ENCODE measurements at regions not wholly inside any gene's neighbourhood (a gene's known extent, or its start where the extent isn't known, plus 50 kb on each side); places are given as distances from the start of the nearest gene placed in this dataset.

DNA sequence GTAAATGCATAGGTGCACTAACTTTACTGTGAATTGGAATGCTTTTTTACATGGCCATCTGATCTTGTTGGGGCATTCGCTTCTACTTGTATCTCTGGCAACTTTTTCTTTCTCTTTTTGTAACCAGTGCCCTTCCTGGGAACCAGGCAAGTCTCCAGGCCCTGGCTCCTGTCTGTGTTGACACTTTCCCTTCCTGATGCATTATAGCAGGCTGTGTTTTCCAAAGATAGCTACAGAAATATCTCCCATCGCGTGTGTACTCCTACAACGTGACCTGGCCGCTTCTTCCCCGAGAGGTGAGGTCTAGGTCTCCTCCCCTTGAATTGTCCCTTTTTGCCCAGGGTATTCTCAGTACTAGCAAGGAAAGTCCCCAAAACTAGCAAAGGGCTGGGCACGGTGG, 81.1 kb upstream of the SPIN1 start:
- Mint-ChIP-seq H3K4me1 (peaks cover 56% of the 10 kb centered on the region), H3K9me3 (no peaks in the 10 kb centered on the region), H3K27ac (peak overlapping the region; percentile 28), H3K4me3 (no peak overlapping the region), H3K36me3 (peaks cover 3% of the 10 kb centered on the region), H3K27me3 (peaks cover 6% of the 10 kb centered on the region)
- no peak for DNase-seq
- POLR2A ChIA-PET = interaction anchor here (1.8 kb wide), 1 partner anchor 1216 kb away, joined by 3 read pairs; no protein-coding TSS in a partner anchor
- ATAC-seq (ENCODE audit: low read depth) = no peak

- DNase-seq = peak; percentile 51
- peaks cover 42% of the 10 kb centered on the region for H3K4me1 Mint-ChIP-seq
- POLR2A ChIA-PET = interaction anchor here (0.6 to 3.1 kb wide), 8 partner anchors 10 to 1006 kb away, joined by 3 to 33 read pairs (median 6); no protein-coding TSS in a partner anchor
- peaks cover 6% of the 10 kb centered on the region for H3K27me3 Mint-ChIP-seq
- H3K4me3 Mint-ChIP-seq = peak overlapping the region; percentile 86
- peaks cover 2% of the 10 kb centered on the region for H3K9me3 Mint-ChIP-seq
- peak; percentile 94 for ATAC-seq (ENCODE audit: low read depth)
- peaks cover 5% of the 10 kb centered on the region for H3K36me3 Mint-ChIP-seq
- peak overlapping the region; percentile 97 for H3K27ac Mint-ChIP-seq
Measured at GRCh38 chr9:88303721-88304451, 84.4 kb upstream of the SPIN1 start.

- ATAC-seq (ENCODE audit: low read depth) (no peak), DNase-seq (no peak)
- Mint-ChIP-seq H3K36me3 (peaks cover 8% of the 10 kb centered on the region), H3K9me3 (peaks cover 2% of the 10 kb centered on the region), H3K27ac (peak overlapping the region; percentile 97), H3K27me3 (peaks cover 9% of the 10 kb centered on the region), H3K4me1 (peaks cover 38% of the 10 kb centered on the region), H3K4me3 (peak overlapping the region; percentile 86)
- POLR2A ChIA-PET = interaction anchor here (0.8 to 1.9 kb wide), 3 partner anchors 9 to 22 kb away, joined by 3 to 9 read pairs (median 4); no protein-coding TSS in a partner anchor
Measured at GRCh38 chr9:88302579-88303324, 85.5 kb upstream of the SPIN1 start.

DNA sequence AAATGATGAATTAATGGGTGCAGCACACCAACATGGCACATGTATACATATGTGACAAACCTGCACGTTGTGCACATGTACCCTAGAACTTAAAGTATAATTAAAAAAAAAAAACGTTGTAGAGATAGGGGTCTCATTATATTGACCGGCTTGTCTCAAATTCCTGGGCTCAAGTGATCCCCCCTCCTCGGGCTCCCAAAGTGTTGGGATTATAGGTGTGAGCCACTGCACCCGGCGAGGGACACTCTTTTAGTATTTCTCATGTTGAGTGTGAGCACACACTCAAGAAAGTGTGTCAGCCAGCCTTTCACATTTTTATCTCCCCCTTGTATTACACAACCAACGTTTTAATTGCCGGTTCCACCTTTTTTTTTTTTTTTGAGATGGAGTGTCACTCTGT, 87.7 kb upstream of the SPIN1 start:
- POLR2A ChIA-PET = no interaction called here
- no peak for DNase-seq
- peaks cover 28% of the 10 kb centered on the region for H3K4me1 Mint-ChIP-seq
- no peak overlapping the region for H3K4me3 Mint-ChIP-seq
- no peak for ATAC-seq (ENCODE audit: low read depth)
- H3K9me3 Mint-ChIP-seq = peaks cover 5% of the 10 kb centered on the region
- no peak overlapping the region for H3K27ac Mint-ChIP-seq
- peaks cover 13% of the 10 kb centered on the region for H3K27me3 Mint-ChIP-seq
- H3K36me3 Mint-ChIP-seq = peaks cover 8% of the 10 kb centered on the region

DNA sequence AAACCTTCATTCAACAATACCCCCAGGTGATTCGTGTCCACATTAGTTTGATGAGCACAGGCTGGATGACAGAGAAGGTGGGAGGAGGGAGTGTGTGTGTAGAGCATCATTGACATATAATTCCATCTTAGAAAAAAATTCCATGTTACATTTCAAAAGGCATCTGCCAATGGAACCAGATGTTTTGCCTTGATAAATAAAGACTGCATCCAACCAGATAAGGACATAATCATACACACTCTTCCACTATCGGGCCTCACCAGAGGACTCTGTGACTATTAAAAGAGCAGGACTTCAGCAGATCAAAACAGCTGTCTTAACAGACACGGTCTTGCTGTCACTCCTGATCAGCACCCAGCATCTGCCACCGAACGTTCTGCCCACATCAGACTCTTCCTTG, 96.4 kb upstream of the SPIN1 start:
- Mint-ChIP-seq H3K27me3 (peaks cover 4% of the 10 kb centered on the region), H3K36me3 (peaks cover 2% of the 10 kb centered on the region), H3K4me1 (peaks cover 1% of the 10 kb centered on the region), H3K9me3 (peaks cover 4% of the 10 kb centered on the region), H3K4me3 (no peak overlapping the region), H3K27ac (no peak overlapping the region)
- no peak for DNase-seq
- POLR2A ChIA-PET = no interaction called here
- ATAC-seq (ENCODE audit: low read depth) = no peak

DNA sequence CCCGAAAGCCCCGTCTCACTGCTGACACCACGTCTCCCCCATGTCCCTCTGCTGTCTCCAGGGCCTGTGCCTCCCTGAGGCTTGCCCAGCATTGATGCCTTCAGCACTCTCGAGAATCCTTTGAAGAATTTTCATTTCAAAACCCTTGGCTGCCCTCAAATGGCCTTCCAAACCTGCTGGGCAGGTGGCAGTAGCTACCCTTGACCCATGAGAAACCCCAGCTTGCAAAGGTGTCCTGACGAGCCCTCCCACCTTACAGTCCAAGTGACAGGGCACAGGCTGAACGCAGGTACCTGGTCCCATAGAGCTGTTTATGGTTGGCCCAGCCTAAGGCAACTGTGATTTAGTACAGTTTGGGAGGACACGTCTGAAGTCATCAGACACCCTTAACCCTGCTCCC, 97.2 kb upstream of the SPIN1 start:
- no peak overlapping the region for H3K27ac Mint-ChIP-seq
- no peak overlapping the region for H3K4me3 Mint-ChIP-seq
- H3K4me1 Mint-ChIP-seq = peaks cover 1% of the 10 kb centered on the region

DNA sequence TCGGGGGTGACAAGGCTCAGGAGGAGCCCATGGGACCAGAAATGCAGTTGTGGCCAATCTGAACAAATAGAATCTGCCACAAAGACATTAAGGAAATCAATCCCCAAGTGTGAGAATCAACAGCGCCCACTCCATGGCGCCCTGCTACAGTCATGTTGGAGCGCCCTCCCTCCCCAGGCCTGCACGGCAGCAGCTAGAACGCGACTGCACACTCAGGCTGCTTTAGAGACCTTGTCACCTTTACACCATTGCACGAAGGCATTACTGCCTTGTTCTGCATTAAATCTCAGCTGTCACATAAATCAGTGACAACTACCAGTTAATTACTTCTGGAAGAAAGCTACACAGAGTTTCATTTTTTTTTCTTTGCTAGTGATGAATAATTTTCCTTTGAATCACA, 98.7 kb upstream of the SPIN1 start:
- POLR2A ChIA-PET = no interaction called here

More for the DNA sequence above, 97.2 kb upstream of the SPIN1 start:
- H3K27me3 Mint-ChIP-seq = peaks cover 4% of the 10 kb centered on the region
- H3K9me3 Mint-ChIP-seq = peaks cover 4% of the 10 kb centered on the region
- ATAC-seq (ENCODE audit: low read depth) (no peak), DNase-seq (no peak)
- POLR2A ChIA-PET = no interaction called here
- H3K36me3 Mint-ChIP-seq = peaks cover 2% of the 10 kb centered on the region

DNA sequence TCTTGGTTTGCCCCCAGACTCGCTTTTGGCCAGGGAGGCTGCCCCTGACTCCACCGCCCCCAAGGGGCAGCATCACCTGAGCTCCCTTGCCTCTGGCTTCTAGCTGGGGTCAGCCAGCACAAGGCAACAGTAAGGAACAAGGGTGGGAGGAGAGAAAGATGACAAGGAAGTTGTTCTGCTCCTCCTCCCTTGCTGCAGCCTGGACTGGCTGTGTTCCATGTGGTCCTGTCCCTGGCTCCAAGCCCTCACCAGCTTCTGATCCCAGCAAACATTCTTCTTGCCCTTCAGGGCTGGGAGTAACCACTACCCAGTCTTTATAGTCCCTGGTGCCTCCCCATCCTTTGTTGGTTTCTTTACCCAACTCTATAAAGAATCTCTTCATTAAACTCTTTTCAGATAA, 100.3 kb upstream of the SPIN1 start:
- Mint-ChIP-seq H3K4me1 (peaks cover 3% of the 10 kb centered on the region), H3K4me3 (no peak overlapping the region), H3K27me3 (peaks cover 4% of the 10 kb centered on the region), H3K27ac (no peak overlapping the region), H3K36me3 (peaks cover 14% of the 10 kb centered on the region), H3K9me3 (peaks cover 15% of the 10 kb centered on the region)
- DNase-seq (no peak), ATAC-seq (ENCODE audit: low read depth) (no peak)
- POLR2A ChIA-PET = no interaction called here

More for the DNA sequence above, 98.7 kb upstream of the SPIN1 start:
- H3K4me1 Mint-ChIP-seq = peaks cover 1% of the 10 kb centered on the region
- H3K4me3 Mint-ChIP-seq = no peak overlapping the region
- H3K36me3 Mint-ChIP-seq = peaks cover 10% of the 10 kb centered on the region
- peaks cover 9% of the 10 kb centered on the region for H3K9me3 Mint-ChIP-seq
- H3K27me3 Mint-ChIP-seq = peaks cover 4% of the 10 kb centered on the region
- H3K27ac Mint-ChIP-seq = no peak overlapping the region
- ATAC-seq (ENCODE audit: low read depth) = no peak
- no peak for DNase-seq

GRCh38 chr9:88280816-88281382, 107.3 kb upstream of the SPIN1 start:
- DNase-seq (peak; percentile 59), ATAC-seq (ENCODE audit: low read depth) (peak; percentile 64)
- Mint-ChIP-seq H3K4me3 (peak overlapping the region; percentile 69), H3K27me3 (peaks cover 13% of the 10 kb centered on the region), H3K36me3 (peaks cover 21% of the 10 kb centered on the region), H3K4me1 (peaks cover 20% of the 10 kb centered on the region), H3K27ac (peak overlapping the region; percentile 51), H3K9me3 (peaks cover 20% of the 10 kb centered on the region)
- POLR2A ChIA-PET = interaction anchor here (1.1 kb wide), 1 partner anchor 23 kb away, joined by 9 read pairs; no protein-coding TSS in a partner anchor

DNA sequence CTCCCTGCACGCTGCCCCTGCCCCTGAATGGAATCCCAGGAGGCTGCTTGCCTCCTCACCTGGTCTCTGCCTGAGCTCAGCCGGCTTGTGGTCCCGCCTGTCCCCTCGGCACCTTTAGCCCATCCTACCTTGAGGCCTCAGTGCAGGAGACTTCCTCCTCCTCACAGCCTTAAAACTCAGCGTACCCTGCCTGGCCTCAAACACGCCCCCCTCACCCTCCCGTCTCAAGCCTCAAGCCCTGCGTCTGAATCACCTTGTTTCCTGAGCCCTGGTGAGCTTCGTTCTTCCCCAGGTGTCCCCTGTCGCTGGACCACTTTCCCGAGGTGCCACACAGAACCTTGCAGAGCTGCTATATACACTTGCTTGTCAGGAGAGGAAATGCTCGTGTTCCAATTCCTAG, 110.2 kb upstream of the SPIN1 start:
- peaks cover 7% of the 10 kb centered on the region for H3K36me3 Mint-ChIP-seq
- no peak overlapping the region for H3K27ac Mint-ChIP-seq
- no peak overlapping the region for H3K4me3 Mint-ChIP-seq
- peaks cover 18% of the 10 kb centered on the region for H3K4me1 Mint-ChIP-seq
- POLR2A ChIA-PET = no interaction called here
- ATAC-seq (ENCODE audit: low read depth) = no peak
- peaks cover 17% of the 10 kb centered on the region for H3K27me3 Mint-ChIP-seq
- H3K9me3 Mint-ChIP-seq = peaks cover 6% of the 10 kb centered on the region
- no peak for DNase-seq

- no peak overlapping the region for H3K27ac Mint-ChIP-seq
- no peak for DNase-seq
- ATAC-seq (ENCODE audit: low read depth) = no peak
- H3K9me3 Mint-ChIP-seq = peaks cover 5% of the 10 kb centered on the region
- no peak overlapping the region for H3K4me3 Mint-ChIP-seq
- H3K36me3 Mint-ChIP-seq = peaks cover 3% of the 10 kb centered on the region
- peaks cover 13% of the 10 kb centered on the region for H3K27me3 Mint-ChIP-seq
- peaks cover 3% of the 10 kb centered on the region for H3K4me1 Mint-ChIP-seq
- POLR2A ChIA-PET = no interaction called here
Measured at GRCh38 chr9:88274078-88274477, 114.2 kb upstream of the SPIN1 start.

- POLR2A ChIA-PET = no interaction called here
- H3K4me3 Mint-ChIP-seq = no peak overlapping the region
- peaks cover 3% of the 10 kb centered on the region for H3K4me1 Mint-ChIP-seq
- peaks cover 3% of the 10 kb centered on the region for H3K36me3 Mint-ChIP-seq
- no peak overlapping the region for H3K27ac Mint-ChIP-seq
- ATAC-seq (ENCODE audit: low read depth) = no peak
- H3K9me3 Mint-ChIP-seq = peaks cover 10% of the 10 kb centered on the region
- peaks cover 17% of the 10 kb centered on the region for H3K27me3 Mint-ChIP-seq
- DNase-seq = no peak
Measured at GRCh38 chr9:88272986-88273385, 115.3 kb upstream of the SPIN1 start.

DNA sequence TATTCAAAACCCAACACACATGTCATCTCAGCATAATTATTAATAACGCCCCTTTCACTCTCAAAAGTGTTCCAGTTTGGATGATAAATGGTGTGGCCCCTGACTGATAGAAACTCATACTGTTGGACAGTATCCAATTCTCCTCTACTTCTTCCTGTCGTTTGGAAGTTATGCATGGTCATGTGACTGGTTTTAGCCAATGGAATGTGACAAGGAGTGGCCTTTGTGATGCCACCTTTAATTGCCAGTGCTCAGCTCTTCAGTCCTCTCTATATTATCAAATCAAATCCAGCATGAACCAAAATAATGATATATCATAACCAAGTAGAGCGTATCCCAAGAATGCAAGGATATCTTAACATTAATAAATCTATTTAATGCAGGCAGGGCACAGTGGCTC, 117.8 kb upstream of the SPIN1 start:
- POLR2A ChIA-PET = no interaction called here
- Mint-ChIP-seq H3K27me3 (peaks cover 6% of the 10 kb centered on the region), H3K36me3 (peaks cover 3% of the 10 kb centered on the region), H3K27ac (no peak overlapping the region), H3K4me3 (no peak overlapping the region), H3K9me3 (peaks cover 15% of the 10 kb centered on the region), H3K4me1 (peaks cover 4% of the 10 kb centered on the region)
- DNase-seq (no peak), ATAC-seq (ENCODE audit: low read depth) (no peak)
